Transverse colon (tissue), 4 donors: ENCODE measurements at regions not wholly inside any gene's neighbourhood (a gene's known extent, or its start where the extent isn't known, plus 50 kb on each side); places are given as distances from the start of the nearest gene placed in this dataset.

Experiments
- DNase-seq: peaks from one replicate; pipeline ENCODE4 v3.0.0-alpha.2; 2019
- H3K27ac ChIP-seq, 4 donors: fragments of 200-600 bp; sonication (generic); 2 replicates each; pipeline ENCODE4 v1.5.1; 2016 to 2018; ENCODE audit warnings: inconsistent platforms in 4 of 4
- H3K27me3 ChIP-seq: fragments of 200-600 bp; sonication (generic); 2 replicates; pipeline ENCODE4 v1.5.1; 2017; ENCODE audit warnings: inconsistent platforms
- H3K36me3 ChIP-seq, 4 donors: fragments of 200-600 bp; sonication (generic); 2 replicates each; pipeline ENCODE4 v1.5.1; 2017 to 2019; ENCODE audit warnings: inconsistent platforms in 4 of 4
- H3K4me1 ChIP-seq, 4 donors: fragments of 200-600 bp; sonication (generic); 2 replicates each; pipeline ENCODE4 v1.5.1; 2017 to 2020; ENCODE audit warnings: inconsistent platforms in 4 of 4
- H3K4me3 ChIP-seq, 4 donors: fragments of 200-600 bp; sonication (generic); 1 replicate in 1 of 4; 2 replicates in 3 of 4; pipeline versions ENCODE4 v1.5.1 to v1.6.1; 2017 to 2019; ENCODE audit warnings: inconsistent platforms in 4 of 4
- H3K9me3 ChIP-seq, 2 donors: fragments of 200-600 bp; sonication (generic); 2 replicates each; pipeline ENCODE4 v1.5.1; 2017 to 2019; ENCODE audit warnings: inconsistent platforms in 2 of 2
- EP300 ChIP-seq: sonication (generic); formaldehyde crosslinking; IDR thresholded peaks from one replicate; pipeline ENCODE4 v1.6.1; 2017; ENCODE audit warnings: antibody characterized with exemption, low read depth
- POLR2A ChIP-seq: fragments of 450-650 bp; IDR thresholded peaks from one replicate; pipeline ENCODE4 v1.6.1; 2016; ENCODE audit warnings: antibody characterized with exemption, mild to moderate bottlenecking, moderate library complexity
- POLR2AphosphoS5 ChIP-seq, 3 donors: sonication (generic); formaldehyde crosslinking; IDR thresholded peaks; one replicate each; pipeline ENCODE4 v1.6.1; 2016; ENCODE audit warnings: antibody characterized with exemption in 3 of 3
- WGBS, 2 donors: methylation state at CpG; one replicate each; pipeline ENCODE4 v1.1.5; 2018; ENCODE audit warnings: low coverage in 1 of 2; 5-methylcytosine and 5-hydroxymethylcytosine counted together
- in situ Hi-C, 4 donors: fragments of 200-750 bp; cut with MboI; loops; one replicate each; pipeline versions ENCODE4 v1.15.0 to v1.15.1; 2017; ENCODE audit warnings: low sequenced_read_pairs in 3 of 4, low pct_ligation_motif_present in 1 of 4, low pct_unique_long_range_greater_than_20kb in 1 of 4
- intact Hi-C: fragments of 100-400 bp; cut with DNase I; formaldehyde crosslinking; loops from one replicate; pipeline ENCODE4 v1.15.1; 2023; ENCODE audit warnings: low total_unique reads
- TF ChIP-seq, protein P1 (sequence below), 5 experiments: fragments of 200-600 bp in 3 of 5; fragments of 450-650 bp in 2 of 5; sonication (generic) in 3 of 5; IDR thresholded peaks; 1 replicate in 2 of 5; 2 replicates in 3 of 5; pipeline ENCODE4 v1.5.1; 2016 to 2017; ENCODE audit warnings: antibody characterized with exemption in 5 of 5, inconsistent platforms in 3 of 5, mild to moderate bottlenecking in 2 of 5, moderate library complexity in 1 of 5

DNA sequence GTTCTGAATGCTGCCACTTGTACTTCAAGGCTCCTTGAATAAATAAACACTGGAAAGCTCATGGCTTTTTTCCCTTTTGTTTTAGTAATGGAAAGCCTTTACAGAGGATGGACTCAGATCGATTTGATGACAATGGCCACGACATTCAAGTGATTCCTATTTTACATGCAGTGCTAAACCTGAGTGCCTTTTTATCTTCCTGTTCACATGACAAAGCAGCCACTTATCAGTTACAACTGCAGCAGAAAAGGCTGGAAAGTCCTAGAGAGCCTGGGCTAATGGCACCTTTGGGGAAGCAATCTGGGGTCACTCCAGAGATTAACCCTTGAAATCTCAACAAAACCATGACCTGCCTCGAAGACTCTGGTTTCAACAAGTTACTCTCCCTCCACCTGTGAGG is 249.0 kb upstream of the AUTS2 start:
- no peaks in the 10 kb centered on the region for H3K4me1 ChIP-seq
- no peaks in the 10 kb centered on the region for H3K27me3 ChIP-seq
- no peaks in the 10 kb centered on the region for H3K36me3 ChIP-seq
- WGBS, 2 donors = 30 to 49% methylated on average over 3 of the region's 3 CpGs
- H3K9me3 ChIP-seq = no peaks in the 10 kb centered on the region
- intact Hi-C loops (no loop called here), in situ Hi-C loops (no loop called here)
- TF ChIP-seq POLR2AphosphoS5 (IDR thresholded peaks at IDR 0.05) (no peak), POLR2A (no peak), EP300 (no peak)
- TF ChIP-seq, protein P1, sequence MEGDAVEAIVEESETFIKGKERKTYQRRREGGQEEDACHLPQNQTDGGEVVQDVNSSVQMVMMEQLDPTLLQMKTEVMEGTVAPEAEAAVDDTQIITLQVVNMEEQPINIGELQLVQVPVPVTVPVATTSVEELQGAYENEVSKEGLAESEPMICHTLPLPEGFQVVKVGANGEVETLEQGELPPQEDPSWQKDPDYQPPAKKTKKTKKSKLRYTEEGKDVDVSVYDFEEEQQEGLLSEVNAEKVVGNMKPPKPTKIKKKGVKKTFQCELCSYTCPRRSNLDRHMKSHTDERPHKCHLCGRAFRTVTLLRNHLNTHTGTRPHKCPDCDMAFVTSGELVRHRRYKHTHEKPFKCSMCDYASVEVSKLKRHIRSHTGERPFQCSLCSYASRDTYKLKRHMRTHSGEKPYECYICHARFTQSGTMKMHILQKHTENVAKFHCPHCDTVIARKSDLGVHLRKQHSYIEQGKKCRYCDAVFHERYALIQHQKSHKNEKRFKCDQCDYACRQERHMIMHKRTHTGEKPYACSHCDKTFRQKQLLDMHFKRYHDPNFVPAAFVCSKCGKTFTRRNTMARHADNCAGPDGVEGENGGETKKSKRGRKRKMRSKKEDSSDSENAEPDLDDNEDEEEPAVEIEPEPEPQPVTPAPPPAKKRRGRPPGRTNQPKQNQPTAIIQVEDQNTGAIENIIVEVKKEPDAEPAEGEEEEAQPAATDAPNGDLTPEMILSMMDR (IDR thresholded peaks at IDR 0.05) = no peak
- DNase-seq = no peak
- no peak overlapping the region for H3K27ac ChIP-seq
- H3K4me3 ChIP-seq = no peak overlapping the region

DNA sequence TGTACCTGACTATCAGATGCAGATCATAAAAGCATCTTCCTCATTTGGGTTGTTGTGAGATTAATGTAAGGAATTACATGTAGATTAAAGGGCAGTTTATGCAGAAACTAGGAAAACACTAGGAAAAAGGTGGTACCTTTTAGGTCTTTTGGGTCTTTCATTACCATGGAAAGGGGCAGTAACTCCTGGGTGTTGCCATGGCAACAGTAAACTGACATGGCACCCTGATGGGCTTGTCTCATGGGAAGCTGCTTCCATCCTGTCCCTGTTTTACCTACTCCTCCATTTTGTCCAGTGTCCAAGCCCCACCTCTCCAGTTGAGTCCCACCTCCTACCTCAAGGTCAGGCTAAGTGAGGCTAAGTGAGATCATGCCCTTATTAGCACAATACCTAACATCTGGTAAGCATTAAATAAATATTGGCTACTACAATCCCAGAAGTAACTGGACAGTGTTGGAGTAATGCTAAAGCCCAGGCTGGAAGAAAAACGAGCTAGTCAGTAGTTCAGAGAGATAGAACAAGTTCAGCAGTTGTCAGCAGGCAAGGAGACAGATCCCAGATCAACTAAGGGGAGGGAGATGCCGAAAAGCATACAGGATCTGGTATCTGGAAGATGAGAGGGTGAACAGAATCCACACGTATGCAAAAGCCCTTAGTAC is 240.0 kb upstream of the AUTS2 start:
- intact Hi-C loops (no loop called here), in situ Hi-C loops (no loop called here)
- no peaks in the 10 kb centered on the region for H3K36me3 ChIP-seq
- WGBS, 2 donors = 34 to 40% methylated on average over 3 of the region's 3 CpGs
- H3K4me1 ChIP-seq = no peaks in the 10 kb centered on the region
- H3K27me3 ChIP-seq = no peaks in the 10 kb centered on the region
- H3K27ac ChIP-seq = no peak overlapping the region
- no peak overlapping the region for H3K4me3 ChIP-seq
- no peaks in the 10 kb centered on the region for H3K9me3 ChIP-seq
- no peak for TF ChIP-seq POLR2AphosphoS5 (IDR thresholded peaks at IDR 0.05)
- TF ChIP-seq, protein P1 (IDR thresholded peaks at IDR 0.05) = no peak
- TF ChIP-seq EP300 = no peak
- TF ChIP-seq POLR2A = no peak
- DNase-seq = no peak

DNA sequence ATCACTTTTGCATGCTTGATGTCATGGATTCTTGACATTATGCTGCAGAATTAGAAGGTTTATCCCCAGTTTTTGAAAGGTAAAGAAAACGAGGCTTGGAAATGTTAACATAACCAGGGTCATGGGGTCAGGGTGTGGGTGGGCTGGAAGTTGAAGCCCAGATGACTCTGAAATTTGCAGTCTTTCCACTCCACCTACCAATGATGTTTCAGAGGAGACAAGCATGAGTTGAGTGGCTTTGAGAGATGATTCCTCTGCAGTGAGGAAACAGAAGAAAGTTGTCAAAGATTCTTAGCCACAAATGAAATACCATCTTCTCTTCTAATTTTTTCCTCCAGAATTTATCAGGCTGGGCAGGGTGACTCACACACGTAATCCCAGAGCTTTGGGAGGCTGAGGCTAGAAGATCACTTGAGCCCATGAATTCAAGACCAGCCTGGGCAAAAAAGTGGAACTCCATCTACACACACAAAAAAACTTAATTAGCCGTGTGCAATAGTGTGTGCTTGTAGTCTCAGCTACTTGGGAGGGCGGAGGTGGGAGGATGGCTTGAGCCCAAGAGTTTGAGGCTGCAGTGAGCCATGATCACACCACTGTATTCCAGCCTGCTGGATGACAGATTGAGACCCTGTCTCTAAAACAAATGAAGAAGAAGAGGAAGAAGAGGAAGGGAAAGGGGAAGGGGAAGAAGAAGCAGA is 239.1 kb upstream of the AUTS2 start:
- in situ Hi-C loops = no loop called here
- TF ChIP-seq POLR2A = no peak
- TF ChIP-seq EP300 = no peak
- TF ChIP-seq, protein P1 (IDR thresholded peaks at IDR 0.05) = no peak
- TF ChIP-seq POLR2AphosphoS5 (IDR thresholded peaks at IDR 0.05) = no peak
- 44 to 62% methylated on average over 1 to 4 of the region's 4 CpGs for WGBS, 2 donors

GRCh38 chr7:69360913-69361312 is 237.4 kb upstream of the AUTS2 start:
- Histone ChIP-seq H3K4me1 (no peaks in the 10 kb centered on the region), H3K27ac (no peak overlapping the region), H3K4me3 (no peak overlapping the region), H3K27me3 (no peaks in the 10 kb centered on the region), H3K9me3 (no peaks in the 10 kb centered on the region), H3K36me3 (no peaks in the 10 kb centered on the region)
- intact Hi-C loops = no loop called here
- no peak for TF ChIP-seq POLR2A
- TF ChIP-seq EP300 = no peak
- TF ChIP-seq POLR2AphosphoS5 (IDR thresholded peaks at IDR 0.05) = no peak
- TF ChIP-seq, protein P1 (IDR thresholded peaks at IDR 0.05) = no peak
- DNase-seq = no peak
- in situ Hi-C loops = no loop called here
- 50% methylated on average over 5 of the region's 5 CpGs; no CpG with 5 or more reads in 1 of the 2 donors for WGBS, 2 donors

More for the DNA sequence above, 239.1 kb upstream of the AUTS2 start:
- DNase-seq = no peak
- no peaks in the 10 kb centered on the region for H3K36me3 ChIP-seq
- H3K4me3 ChIP-seq = no peak overlapping the region
- no peak overlapping the region for H3K27ac ChIP-seq
- H3K4me1 ChIP-seq = no peaks in the 10 kb centered on the region
- intact Hi-C loops = no loop called here
- no peaks in the 10 kb centered on the region for H3K9me3 ChIP-seq
- H3K27me3 ChIP-seq = no peaks in the 10 kb centered on the region
